ENCODE measurements at regions not wholly inside any gene's neighbourhood (a gene's known extent, or its start where the extent isn't known, plus 50 kb on each side); places are given as distances from the start of the nearest gene placed in this dataset.

- TF ChIP-seq POLR2AphosphoS5 (IDR thresholded peaks at IDR 0.05) (no peak), CTCF (IDR thresholded peaks at IDR 0.05; ENCODE audit: poor library complexity, severe bottlenecking) (no peak), EP300 (conservative IDR thresholded peaks at IDR 0.05; ENCODE audit: poor library complexity, severe bottlenecking) (no peak), EZH2 (IDR thresholded peaks at IDR 0.05; ENCODE audit: borderline replicate concordance, insufficient read depth, low read length, poor library complexity, severe bottlenecking) (no peak), MXI1 (conservative IDR thresholded peaks at IDR 0.05; ENCODE audit: poor library complexity, severe bottlenecking) (no peak)
Observed at GRCh38 chrX:7720519-7720918, 122.5 kb upstream of the VCX start.

Measured in neural cell (in vitro differentiated cells).